Liver (tissue), 8 donors: ENCODE measurements at regions not wholly inside any gene's neighbourhood (a gene's known extent, or its start where the extent isn't known, plus 50 kb on each side); places are given as distances from the start of the nearest gene placed in this dataset.

Experiments used
- DNase-seq: peaks from one replicate; pipeline ENCODE4 v3.0.0-alpha.2; 2017; ENCODE audit warnings: low spot score
- H3K27ac ChIP-seq, 2 donors: one replicate each; pipeline ENCODE4 v1.7.0; 2013; ENCODE audit warnings: inconsistent platforms in 2 of 2, low read length in 2 of 2, control low read depth in 1 of 2, low read depth in 1 of 2, mild to moderate bottlenecking in 1 of 2
- H3K27me3 ChIP-seq, 4 donors: one replicate each; pipeline versions ENCODE4 v1.6.1 to v1.7.0; 2013; ENCODE audit warnings: low read length in 3 of 4, inconsistent platforms in 1 of 4, mild to moderate bottlenecking in 1 of 4, moderate library complexity in 1 of 4; ENCODE audit not compliant: control insufficient read depth in 4 of 4, insufficient read depth in 4 of 4
- H3K36me3 ChIP-seq, 4 donors: one replicate each; pipeline versions ENCODE4 v1.6.1 to v1.7.0; 2013; ENCODE audit warnings: low read length in 3 of 4, mild to moderate bottlenecking in 3 of 4, low read depth in 1 of 4, moderate library complexity in 1 of 4; ENCODE audit not compliant: control insufficient read depth in 4 of 4, insufficient read depth in 3 of 4
- H3K4me1 ChIP-seq, 4 donors: one replicate each; pipeline versions ENCODE4 v1.6.1 to v1.7.0; 2013; ENCODE audit warnings: low read length in 3 of 4, mild to moderate bottlenecking in 3 of 4, moderate library complexity in 1 of 4; ENCODE audit not compliant: control insufficient read depth in 4 of 4, insufficient read depth in 4 of 4
- H3K4me3 ChIP-seq, 3 donors: one replicate each; pipeline versions ENCODE4 v1.6.1 to v1.7.0; 2013; ENCODE audit warnings: low read length in 3 of 3, control low read depth in 1 of 3, low read depth in 1 of 3, mild to moderate bottlenecking in 1 of 3
- H3K9ac ChIP-seq, 2 donors: one replicate each; pipeline ENCODE4 v1.7.0; 2013; ENCODE audit warnings: low read length in 2 of 2, mild to moderate bottlenecking in 2 of 2, moderate library complexity in 2 of 2, control low read depth in 1 of 2, low read depth in 1 of 2
- H3K9me3 ChIP-seq, 4 donors: one replicate each; pipeline versions ENCODE4 v1.6.1 to v1.7.0; 2013; ENCODE audit warnings: low read length in 3 of 4; ENCODE audit not compliant: control insufficient read depth in 4 of 4
- EGR1 ChIP-seq, 2 donors: IDR thresholded peaks; 2 replicates each; pipeline ENCODE4 v1.6.1; 2016 to 2018; ENCODE audit warnings: antibody characterized with exemption in 2 of 2, low read depth in 2 of 2
- FOXA1 ChIP-seq: IDR thresholded peaks from 2 replicates; pipeline ENCODE4 v1.6.1; 2016; ENCODE audit warnings: antibody characterized with exemption
- GABPA ChIP-seq, 2 donors: IDR thresholded peaks in 1 of 2; conservative IDR thresholded peaks in 1 of 2; 2 replicates each; pipeline ENCODE4 v1.6.1; 2016; ENCODE audit warnings: antibody characterized with exemption in 2 of 2, mild to moderate bottlenecking in 1 of 2, moderate library complexity in 1 of 2
- HNF4A ChIP-seq, 2 donors: conservative IDR thresholded peaks; 2 replicates each; pipeline ENCODE4 v1.6.1; 2016; ENCODE audit warnings: antibody characterized with exemption in 2 of 2, mild to moderate bottlenecking in 2 of 2
- HNF4G ChIP-seq: IDR thresholded peaks from 2 replicates; pipeline ENCODE4 v1.6.1; 2016; ENCODE audit warnings: antibody characterized with exemption
- NR2F2 ChIP-seq: IDR thresholded peaks from 2 replicates; pipeline ENCODE4 v1.6.1; 2016; ENCODE audit warnings: antibody characterized with exemption
- RAD21 ChIP-seq, 2 donors: IDR thresholded peaks; 2 replicates each; pipeline ENCODE4 v1.6.1; 2016; ENCODE audit warnings: antibody characterized with exemption in 2 of 2, mild to moderate bottlenecking in 2 of 2
- RXRA ChIP-seq, 2 donors: IDR thresholded peaks; 2 replicates each; pipeline ENCODE4 v1.6.1; 2017 to 2018; ENCODE audit warnings: antibody characterized with exemption in 2 of 2, mild to moderate bottlenecking in 1 of 2
- SP1 ChIP-seq: IDR thresholded peaks from 2 replicates; pipeline ENCODE4 v1.6.1; 2018; ENCODE audit warnings: antibody characterized with exemption, mild to moderate bottlenecking
- YY1 ChIP-seq: IDR thresholded peaks from 2 replicates; pipeline ENCODE4 v1.6.1; 2016; ENCODE audit warnings: antibody characterized with exemption, mild to moderate bottlenecking
- ZBTB33 ChIP-seq: IDR thresholded peaks from 2 replicates; pipeline ENCODE4 v1.6.1; 2016; ENCODE audit warnings: antibody characterized with exemption
- WGBS: extraction: QIAGEN DNeasy Blood & Tissue Kit; methylation state at CpG from one replicate; pipeline ENCODE4 v1.1.7; 2013; 5-methylcytosine and 5-hydroxymethylcytosine counted together
- TF ChIP-seq, protein P1 (sequence below): fragments of 150-350 bp; IDR thresholded peaks from 2 replicates; pipeline ENCODE4 v1.5.1; 2017; ENCODE audit warnings: improper control_type of control experiment, low read depth, low read length; ENCODE audit not compliant: missing input control
- TF ChIP-seq, protein P2 (sequence below): IDR thresholded peaks from 2 replicates; pipeline ENCODE4 v1.6.1; 2016; ENCODE audit warnings: antibody characterized with exemption, mild to moderate bottlenecking
- TF ChIP-seq, protein P3 (sequence below): IDR thresholded peaks from 2 replicates; pipeline ENCODE4 v1.6.1; 2016; ENCODE audit warnings: antibody characterized with exemption
- TF ChIP-seq, protein P4 (sequence below): IDR thresholded peaks from 2 replicates; pipeline ENCODE4 v1.6.1; 2016; ENCODE audit warnings: antibody characterized with exemption
- donor health status: healthy.
- donor health status: healthy.
- donor health status: healthy.
- donor health status: healthy.
- donor health status: healthy.

- Histone ChIP-seq H3K9me3 (peaks cover 0 to 3% (median 0%) of the 10 kb centered on the region in 4 donors), H3K4me3 (no peak overlapping the region), H3K4me1 (no peaks in the 10 kb centered on the region), H3K36me3 (no peaks in the 10 kb centered on the region), H3K9ac (no peak overlapping the region), H3K27ac (no peak overlapping the region), H3K27me3 (no peaks in the 10 kb centered on the region)
- WGBS = 88% methylated on average over 13 of the region's 13 CpGs
- no peak for TF ChIP-seq RXRA (IDR thresholded peaks at IDR 0.05)
- no peak for TF ChIP-seq GABPA (IDR thresholded peaks at IDR 0.05 in 1 of 2, conservative IDR thresholded peaks at IDR 0.05 in 1 of 2)
- TF ChIP-seq, protein P1, sequence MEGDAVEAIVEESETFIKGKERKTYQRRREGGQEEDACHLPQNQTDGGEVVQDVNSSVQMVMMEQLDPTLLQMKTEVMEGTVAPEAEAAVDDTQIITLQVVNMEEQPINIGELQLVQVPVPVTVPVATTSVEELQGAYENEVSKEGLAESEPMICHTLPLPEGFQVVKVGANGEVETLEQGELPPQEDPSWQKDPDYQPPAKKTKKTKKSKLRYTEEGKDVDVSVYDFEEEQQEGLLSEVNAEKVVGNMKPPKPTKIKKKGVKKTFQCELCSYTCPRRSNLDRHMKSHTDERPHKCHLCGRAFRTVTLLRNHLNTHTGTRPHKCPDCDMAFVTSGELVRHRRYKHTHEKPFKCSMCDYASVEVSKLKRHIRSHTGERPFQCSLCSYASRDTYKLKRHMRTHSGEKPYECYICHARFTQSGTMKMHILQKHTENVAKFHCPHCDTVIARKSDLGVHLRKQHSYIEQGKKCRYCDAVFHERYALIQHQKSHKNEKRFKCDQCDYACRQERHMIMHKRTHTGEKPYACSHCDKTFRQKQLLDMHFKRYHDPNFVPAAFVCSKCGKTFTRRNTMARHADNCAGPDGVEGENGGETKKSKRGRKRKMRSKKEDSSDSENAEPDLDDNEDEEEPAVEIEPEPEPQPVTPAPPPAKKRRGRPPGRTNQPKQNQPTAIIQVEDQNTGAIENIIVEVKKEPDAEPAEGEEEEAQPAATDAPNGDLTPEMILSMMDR = no peak
- no peak for TF ChIP-seq ZBTB33
- TF ChIP-seq NR2F2 = no peak
- no peak for TF ChIP-seq SP1
- no peak for TF ChIP-seq YY1
- TF ChIP-seq FOXA1 = no peak
- TF ChIP-seq HNF4A (conservative IDR thresholded peaks at IDR 0.05) = no peak
- TF ChIP-seq EGR1 (IDR thresholded peaks at IDR 0.05; ENCODE audit: low read depth in 2 of 2) = no peak
- TF ChIP-seq, protein P2, sequence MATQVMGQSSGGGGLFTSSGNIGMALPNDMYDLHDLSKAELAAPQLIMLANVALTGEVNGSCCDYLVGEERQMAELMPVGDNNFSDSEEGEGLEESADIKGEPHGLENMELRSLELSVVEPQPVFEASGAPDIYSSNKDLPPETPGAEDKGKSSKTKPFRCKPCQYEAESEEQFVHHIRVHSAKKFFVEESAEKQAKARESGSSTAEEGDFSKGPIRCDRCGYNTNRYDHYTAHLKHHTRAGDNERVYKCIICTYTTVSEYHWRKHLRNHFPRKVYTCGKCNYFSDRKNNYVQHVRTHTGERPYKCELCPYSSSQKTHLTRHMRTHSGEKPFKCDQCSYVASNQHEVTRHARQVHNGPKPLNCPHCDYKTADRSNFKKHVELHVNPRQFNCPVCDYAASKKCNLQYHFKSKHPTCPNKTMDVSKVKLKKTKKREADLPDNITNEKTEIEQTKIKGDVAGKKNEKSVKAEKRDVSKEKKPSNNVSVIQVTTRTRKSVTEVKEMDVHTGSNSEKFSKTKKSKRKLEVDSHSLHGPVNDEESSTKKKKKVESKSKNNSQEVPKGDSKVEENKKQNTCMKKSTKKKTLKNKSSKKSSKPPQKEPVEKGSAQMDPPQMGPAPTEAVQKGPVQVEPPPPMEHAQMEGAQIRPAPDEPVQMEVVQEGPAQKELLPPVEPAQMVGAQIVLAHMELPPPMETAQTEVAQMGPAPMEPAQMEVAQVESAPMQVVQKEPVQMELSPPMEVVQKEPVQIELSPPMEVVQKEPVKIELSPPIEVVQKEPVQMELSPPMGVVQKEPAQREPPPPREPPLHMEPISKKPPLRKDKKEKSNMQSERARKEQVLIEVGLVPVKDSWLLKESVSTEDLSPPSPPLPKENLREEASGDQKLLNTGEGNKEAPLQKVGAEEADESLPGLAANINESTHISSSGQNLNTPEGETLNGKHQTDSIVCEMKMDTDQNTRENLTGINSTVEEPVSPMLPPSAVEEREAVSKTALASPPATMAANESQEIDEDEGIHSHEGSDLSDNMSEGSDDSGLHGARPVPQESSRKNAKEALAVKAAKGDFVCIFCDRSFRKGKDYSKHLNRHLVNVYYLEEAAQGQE = no peak
- TF ChIP-seq, protein P3, sequence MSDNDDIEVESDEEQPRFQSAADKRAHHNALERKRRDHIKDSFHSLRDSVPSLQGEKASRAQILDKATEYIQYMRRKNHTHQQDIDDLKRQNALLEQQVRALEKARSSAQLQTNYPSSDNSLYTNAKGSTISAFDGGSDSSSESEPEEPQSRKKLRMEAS = no peak
- TF ChIP-seq, protein P4, sequence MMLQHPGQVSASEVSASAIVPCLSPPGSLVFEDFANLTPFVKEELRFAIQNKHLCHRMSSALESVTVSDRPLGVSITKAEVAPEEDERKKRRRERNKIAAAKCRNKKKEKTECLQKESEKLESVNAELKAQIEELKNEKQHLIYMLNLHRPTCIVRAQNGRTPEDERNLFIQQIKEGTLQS = no peak
- TF ChIP-seq HNF4G = no peak
- no peak for TF ChIP-seq RAD21 (IDR thresholded peaks at IDR 0.05)
- no peak for DNase-seq
Observed at GRCh38 chr5:171577042-171577758, 157.8 kb downstream of the FGF18 start.
